Activated CD4-positive, CD25-positive, alpha-beta regulatory T cell (primary cell): ENCODE measurements at regions not wholly inside any gene's neighbourhood (a gene's known extent, or its start where the extent isn't known, plus 50 kb on each side); places are given as distances from the start of the nearest gene placed in this dataset.
"Not testable (repeated sequence)": the region's sequence is repeated elsewhere in the genome, so short reads cannot be mapped to it uniquely, and the experiment has no call there.

Experiments
- DNase-seq, 4 experiments: peaks; one replicate each; lab custom pipeline; 2025; lab: John Stamatoyannopoulos, UW

DNA sequence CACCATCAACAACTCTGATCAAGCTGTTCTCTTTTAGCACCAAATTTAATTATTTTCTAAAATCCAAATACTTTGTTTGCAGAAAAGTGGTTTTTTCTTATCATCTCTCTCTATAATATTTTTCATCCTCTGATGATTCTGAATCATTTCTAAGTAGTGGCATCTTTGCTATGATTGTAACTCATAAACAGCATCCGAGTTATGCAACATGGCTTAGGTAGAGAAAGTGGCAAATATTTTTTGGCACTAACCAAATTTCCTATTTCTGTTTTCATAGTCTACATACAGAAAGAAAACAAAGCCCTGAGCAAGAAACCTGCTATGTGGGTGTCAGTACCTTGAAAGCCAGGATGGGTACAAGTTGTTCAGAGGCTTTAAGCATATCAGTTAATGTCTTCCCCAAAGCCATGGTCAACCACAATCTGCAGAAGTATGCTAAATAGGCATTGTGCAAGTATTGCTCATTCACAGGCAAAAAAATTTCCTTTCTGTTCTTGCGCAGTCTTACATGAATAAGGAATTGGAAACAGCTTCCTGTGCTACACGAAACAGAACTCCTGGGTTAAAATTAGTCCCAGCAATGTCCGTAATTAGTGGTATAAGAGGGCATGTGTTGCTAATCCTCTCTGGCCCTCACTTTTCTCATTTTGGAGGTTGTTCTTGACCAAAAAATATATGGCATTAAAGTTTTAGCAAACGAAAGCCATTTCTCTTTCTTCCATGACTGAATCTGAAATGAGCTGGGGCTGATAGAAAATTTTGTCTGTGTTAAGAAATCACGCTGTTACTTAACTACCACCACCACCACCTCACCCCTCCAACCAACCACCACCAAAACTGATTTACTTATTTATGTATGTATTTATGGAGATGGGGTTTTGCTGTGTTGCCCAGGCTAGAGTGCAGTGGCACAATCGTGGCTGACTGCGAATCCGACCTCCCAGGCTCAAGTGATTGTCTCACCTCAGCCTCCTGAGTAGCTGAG lies 325.6 kb upstream of the MAGI2 start:
- DNase-seq, result no peak

- DNase-seq, result no peak
These were observed 322.4 kb upstream of the MAGI2 start for GRCh38 chr7:79775911-79776310.

GRCh38 chr7:79774150-79774549 lies 320.7 kb upstream of the MAGI2 start:
- DNase-seq, result no peak

DNA sequence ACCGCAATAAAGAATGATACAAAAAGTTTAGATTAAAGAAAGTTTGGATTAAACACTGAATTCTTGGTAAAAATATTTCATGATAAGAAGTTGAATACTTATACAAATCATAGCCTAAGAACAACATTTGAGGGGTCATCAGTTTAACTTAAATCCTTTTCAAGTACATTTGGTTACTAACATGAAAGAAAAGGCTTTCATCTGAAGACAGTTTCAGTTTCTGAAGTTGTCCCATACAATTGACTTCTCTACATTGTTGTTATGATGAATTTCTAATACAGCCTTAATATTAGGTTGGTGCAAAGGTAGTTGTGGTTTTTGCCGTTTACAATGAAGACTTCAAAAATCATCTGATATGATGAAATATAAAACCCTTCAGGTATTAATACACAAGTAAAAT lies 317.5 kb upstream of the MAGI2 start:
- no peak for DNase-seq

GRCh38 chr7:79770063-79770462 lies 316.6 kb upstream of the MAGI2 start:
- DNase-seq, result no peak

DNA sequence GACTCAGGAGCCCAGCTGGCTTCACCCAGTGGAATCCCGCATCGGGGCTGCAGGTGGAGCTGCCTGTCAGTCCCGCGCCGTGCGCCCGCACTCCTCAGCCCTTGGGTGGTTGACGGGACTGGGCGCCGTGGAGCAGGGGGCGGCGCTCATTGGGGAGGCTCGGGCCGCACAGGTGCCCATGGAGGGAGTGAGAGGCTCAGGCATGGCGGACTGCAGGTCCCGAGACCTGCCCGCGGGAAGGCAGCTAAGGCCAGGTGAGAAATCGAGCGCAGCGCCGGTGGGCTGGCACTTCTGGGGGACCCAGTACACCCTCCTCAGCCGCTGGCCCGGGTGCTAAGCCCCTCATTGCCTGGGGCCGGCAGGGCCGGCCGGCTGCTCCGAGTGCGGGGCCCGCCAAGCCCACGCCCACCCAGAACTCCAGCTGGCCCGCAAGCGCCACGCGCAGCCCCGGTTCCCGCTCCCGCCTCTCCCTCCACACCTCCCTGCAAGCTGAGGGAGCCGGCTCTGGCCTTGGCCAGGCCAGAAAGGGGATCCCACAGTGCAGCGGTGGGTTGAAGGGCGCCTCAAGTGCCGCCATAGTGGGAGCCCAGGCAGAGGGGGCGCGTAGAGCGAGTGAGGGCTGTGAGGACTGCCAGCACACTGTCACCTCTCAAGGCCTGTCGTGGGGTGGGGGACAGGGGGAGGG lies 314.6 kb upstream of the MAGI2 start:
- not testable (repeated sequence) for DNase-seq

GRCh38 chr7:79767192-79767591 lies 313.7 kb upstream of the MAGI2 start:
- not testable (repeated sequence) for DNase-seq

DNA sequence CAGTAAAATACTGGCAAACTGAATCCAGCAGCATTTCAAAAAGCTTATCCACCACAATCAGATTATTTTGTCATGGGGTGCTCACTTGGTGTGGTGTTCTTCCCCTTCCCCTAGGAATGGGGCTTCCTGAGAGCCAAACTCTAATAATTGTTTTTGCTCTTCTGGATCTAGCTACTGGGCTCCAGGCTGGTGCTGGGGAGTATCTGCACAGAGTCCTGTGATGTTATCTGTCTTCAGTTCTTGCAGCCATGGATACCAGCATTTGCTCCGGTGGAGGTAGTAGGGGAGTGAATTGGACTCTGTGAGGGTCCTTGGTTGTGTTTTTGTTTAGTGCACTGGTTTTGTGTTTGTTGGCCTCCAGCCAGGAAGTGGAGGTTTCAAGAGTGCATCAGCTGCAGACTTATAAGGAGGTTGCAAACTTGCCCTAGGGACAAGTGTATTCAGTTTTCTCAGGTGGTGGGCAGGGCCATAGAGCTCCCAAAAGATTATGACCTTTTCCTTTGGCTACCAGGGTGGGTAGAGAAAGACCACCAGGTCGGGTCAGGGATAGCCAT lies 308.5 kb upstream of the MAGI2 start:
- no peak for DNase-seq

- not testable (repeated sequence) for DNase-seq
These were observed 297.5 kb upstream of the MAGI2 start for GRCh38 chr7:79750941-79751340.

GRCh38 chr7:79749856-79750255 lies 296.4 kb upstream of the MAGI2 start:
- no peak for DNase-seq

DNA sequence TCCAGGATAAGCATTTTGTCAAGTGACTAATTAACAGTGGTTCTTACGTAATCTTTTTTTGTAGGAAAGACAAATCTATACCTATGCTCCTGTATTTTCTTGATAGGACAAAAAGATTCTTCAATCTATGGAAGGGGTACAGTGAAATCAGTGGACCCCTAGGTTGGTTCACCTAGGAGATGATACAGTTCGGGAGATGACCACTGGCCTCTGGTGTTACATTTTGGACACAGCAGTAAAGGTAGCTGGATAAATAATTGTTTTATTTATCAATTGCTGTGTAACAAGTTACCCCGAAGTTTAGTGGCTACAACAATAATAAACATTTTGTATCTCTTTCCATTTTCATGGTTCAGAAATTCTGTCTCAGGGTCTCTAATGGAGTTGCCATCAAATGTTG lies 288.2 kb upstream of the MAGI2 start:
- DNase-seq, result no peak

GRCh38 chr7:79740076-79740475 lies 286.6 kb upstream of the MAGI2 start:
- DNase-seq, result no peak

DNA sequence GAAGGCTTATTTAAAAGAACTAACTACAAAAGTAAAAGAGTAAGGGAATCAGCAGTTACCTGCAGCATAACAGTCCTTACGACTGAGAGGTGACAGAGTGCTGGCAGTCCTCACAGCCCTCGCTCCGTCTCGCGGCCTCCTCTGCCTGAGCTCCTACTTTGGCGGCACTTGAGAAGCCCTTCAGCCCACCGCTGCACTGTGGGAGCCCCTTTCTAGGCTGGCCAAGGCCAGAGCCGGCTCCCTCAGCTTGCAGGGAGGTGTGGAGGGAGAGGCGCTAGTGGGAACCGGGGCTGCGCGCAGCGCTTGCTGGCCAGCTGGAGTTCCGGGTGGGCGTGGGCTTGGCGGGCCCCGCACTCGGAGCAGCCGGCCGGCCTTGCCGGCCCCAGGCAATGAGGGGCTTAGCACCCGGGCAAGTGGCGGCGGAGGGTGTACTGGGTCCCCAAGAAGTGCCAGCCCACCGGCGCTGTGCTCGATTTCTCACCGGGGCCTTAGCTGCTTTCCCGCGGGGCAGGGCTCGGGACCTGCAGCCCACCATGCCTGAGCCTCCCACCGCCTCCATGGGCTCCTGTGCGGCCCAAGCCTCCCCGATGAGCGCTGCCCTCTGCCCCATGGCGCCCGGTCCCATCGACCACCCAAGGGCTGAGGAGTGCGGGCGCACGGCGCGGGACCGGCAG lies 285.7 kb upstream of the MAGI2 start:
- DNase-seq, result not testable (repeated sequence)

DNA sequence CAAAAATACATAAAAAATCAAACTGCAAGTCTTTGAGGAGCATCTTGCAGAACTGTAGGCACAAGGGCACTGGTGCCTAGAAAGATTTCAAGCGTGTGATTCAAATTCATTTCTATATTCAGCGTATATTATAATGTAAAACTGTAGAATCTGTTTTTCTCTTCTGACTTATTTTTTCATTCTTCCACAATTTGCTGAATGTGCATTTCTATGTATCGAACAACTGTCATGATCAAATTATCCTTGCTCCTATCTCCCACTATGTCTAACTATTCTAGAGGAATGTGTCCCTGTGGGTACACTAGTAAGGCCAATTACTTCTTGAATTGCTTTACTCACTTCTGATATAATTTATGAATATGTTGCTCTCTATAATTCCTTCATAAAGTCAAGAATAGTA lies 283.0 kb upstream of the MAGI2 start:
- DNase-seq, result no peak

DNA sequence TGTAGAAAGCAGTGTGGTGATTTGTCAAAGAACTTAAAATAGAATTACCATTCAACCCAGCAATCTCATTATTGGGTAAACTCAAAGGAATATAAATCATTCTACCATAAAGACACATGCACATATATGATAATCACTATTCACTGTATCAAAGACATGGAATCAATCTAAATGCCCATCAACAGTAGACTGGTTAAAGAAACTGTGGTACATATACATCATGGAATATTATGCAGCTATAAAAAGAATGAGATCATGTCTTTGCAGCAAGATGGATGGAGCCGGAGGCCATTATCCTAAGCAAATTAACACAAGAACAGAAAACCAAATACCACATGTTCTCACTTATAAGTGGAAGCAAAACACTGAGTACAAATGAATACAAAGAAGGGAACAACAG lies 281.5 kb upstream of the MAGI2 start:
- DNase-seq, result no peak

DNA sequence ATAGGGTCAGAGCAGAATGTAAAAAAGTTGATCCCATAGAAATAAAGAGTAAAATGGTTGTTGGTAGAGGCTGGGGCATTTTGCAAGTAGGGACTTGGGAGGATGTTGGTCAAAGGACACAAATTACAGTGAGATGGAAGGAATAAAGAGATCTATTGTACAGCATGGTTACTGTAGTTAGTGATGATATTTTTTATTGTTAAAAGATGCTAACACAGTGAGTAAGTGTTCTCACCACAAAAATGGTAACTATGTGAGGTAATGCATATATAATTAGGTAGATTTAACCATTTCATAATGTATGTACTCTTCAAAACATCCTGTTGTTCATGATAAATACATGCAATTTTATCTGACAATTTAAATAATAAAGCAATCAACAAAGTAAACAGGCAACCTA lies 280.7 kb upstream of the MAGI2 start:
- DNase-seq, result no peak

- DNase-seq, result no peak
These were observed 279.1 kb upstream of the MAGI2 start for GRCh38 chr7:79732535-79732934.

DNA sequence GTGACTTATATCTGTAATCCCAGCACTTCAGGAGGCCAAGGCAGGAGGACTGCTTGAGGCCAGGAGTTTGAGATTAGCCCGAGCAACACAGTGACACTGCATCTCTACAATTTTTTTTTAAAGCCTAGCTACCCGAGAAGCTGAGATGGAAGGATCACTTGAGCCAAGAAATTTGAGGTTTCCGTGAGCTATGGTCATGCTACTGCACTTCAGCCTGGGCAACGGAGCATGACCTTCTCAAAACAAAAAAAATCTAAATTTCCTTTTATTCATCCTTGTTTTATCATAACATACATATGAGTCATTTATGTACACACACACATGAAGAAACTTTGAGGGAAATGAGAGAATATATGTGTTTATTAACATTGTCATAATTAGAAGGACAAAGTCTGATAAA lies 277.5 kb upstream of the MAGI2 start:
- no peak for DNase-seq

DNA sequence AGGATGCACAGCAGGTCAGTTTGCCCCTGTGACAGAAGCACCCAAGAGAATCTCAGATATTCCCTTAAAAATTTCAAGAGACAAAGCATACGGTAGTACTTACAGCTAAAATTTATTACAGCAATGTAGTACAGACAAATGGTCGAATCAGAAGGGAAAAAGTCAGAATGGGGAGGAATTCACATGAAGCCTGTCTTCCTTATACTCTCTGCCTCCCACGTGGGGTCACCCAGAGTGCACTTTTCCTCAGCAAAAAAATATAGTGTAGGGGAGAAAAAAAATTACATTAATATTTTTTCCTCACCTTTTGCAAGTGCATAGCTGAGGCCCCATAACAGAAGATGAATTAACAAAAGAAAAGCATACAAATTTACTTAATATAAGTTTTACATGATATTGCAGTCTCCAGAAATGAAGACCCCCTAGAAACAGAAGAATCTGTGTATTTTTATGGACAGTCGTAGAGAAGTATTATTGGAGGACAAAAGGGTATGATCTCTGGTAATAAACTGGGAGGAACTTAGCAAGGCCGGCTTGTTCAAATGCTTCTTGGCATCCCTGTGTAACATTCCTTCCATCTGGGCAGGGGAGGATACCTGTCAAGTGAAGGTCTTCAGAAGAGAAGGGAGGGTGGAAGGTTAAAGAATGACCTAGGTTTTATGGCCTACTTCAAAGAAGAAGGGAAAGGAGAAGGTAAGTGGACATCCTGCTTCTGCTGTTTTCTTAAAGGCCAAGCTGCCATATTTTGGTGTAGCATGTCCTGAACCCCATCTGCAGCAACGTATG lies 270.6 kb upstream of the MAGI2 start:
- no peak for DNase-seq

GRCh38 chr7:79722217-79722616 lies 268.8 kb upstream of the MAGI2 start:
- DNase-seq, result no peak

DNA sequence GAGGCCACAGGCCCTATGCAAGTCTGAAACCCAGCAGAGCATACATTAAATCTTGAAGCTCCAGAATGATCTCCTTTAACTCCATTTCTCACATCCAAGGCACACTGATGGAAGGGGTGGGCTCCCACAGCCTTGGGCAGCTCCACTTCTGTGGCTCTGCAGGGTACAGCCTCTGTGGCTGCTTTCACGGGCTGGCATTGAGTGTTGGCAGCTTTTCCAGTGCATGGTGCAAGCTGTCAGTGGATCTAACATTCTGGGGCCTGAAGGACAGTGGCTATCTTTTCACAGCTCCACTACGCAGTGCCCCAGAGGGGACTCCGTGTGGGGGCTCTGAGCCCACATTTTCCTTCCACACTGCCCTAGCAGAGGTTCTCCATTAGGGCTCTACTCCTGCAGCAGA lies 265.7 kb upstream of the MAGI2 start:
- no peak for DNase-seq

DNA sequence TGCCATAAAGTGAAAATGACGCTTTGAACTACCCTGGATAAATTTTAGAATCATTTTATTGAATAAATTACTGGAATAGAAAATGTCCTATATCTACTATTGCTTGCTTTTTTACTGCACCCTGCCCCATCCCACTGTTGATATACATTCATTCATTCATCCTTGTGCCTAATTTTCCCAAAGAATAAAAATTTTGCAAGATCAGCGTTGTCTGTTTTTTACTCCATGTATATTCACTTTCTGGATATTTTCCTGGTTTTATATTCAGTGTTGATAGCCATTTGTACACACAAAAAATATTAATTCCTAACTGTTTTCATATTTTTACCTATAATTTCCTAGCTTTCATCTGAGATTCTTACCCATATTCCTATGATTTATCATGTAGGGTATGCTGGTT lies 262.9 kb upstream of the MAGI2 start:
- no peak for DNase-seq
